DND-41 (cell line): ENCODE measurements at regions not wholly inside any gene's neighbourhood (a gene's known extent, or its start where the extent isn't known, plus 50 kb on each side); places are given as distances from the start of the nearest gene placed in this dataset.

ENCODE experiments used
- ATAC-seq: fragments of 200-7000 bp; cut with Tn5 transposase; 3 replicates; pipeline ENCODE4 v1.9.1; 2021; ENCODE audit warnings: low read depth; ENCODE audit not compliant: insufficient read depth
- DNase-seq: peaks from one replicate; pipeline ENCODE4 v3.0.0-alpha.2; 2020
- H2AFZ ChIP-seq: 2 replicates; pipeline ENCODE4 v1.6.0; 2012; ENCODE audit warnings: low read depth, low read length
- H3K27ac ChIP-seq: 2 replicates; pipeline ENCODE4 v1.5.1; 2012; ENCODE audit warnings: low read length, inconsistent platforms
- H3K27me3 ChIP-seq: fragments of 200-600 bp; sonication (generic); 2 replicates; pipeline ENCODE4 v1.6.0; 2012; ENCODE audit warnings: low read length, mild to moderate bottlenecking, inconsistent platforms; ENCODE audit not compliant: insufficient read depth, poor library complexity
- H3K36me3 ChIP-seq: 2 replicates; pipeline ENCODE4 v1.5.1; 2012; ENCODE audit warnings: low read length, inconsistent platforms; ENCODE audit not compliant: insufficient read depth
- H3K4me1 ChIP-seq: 2 replicates; pipeline ENCODE4 v1.5.1; 2012; ENCODE audit warnings: mild to moderate bottlenecking, low read length; ENCODE audit not compliant: insufficient read depth
- H3K4me2 ChIP-seq: 2 replicates; pipeline ENCODE4 v1.6.0; 2012; ENCODE audit warnings: mild to moderate bottlenecking, moderate library complexity, low read length, inconsistent platforms; ENCODE audit not compliant: insufficient read depth
- H3K4me3 ChIP-seq, 2 experiments: fragments of 200-600 bp in 1 of 2; shearing (Covaris generic) in 1 of 2; 2 replicates each; pipeline ENCODE4 v1.5.1; 2012 to 2016; ENCODE audit warnings: inconsistent platforms in 2 of 2, low read length in 2 of 2, mild to moderate bottlenecking in 2 of 2, low read depth in 1 of 2, moderate library complexity in 1 of 2
- H3K79me2 ChIP-seq: 2 replicates; pipeline ENCODE4 v1.6.0; 2012; ENCODE audit warnings: low read length, inconsistent platforms; ENCODE audit not compliant: insufficient read depth
- H3K9ac ChIP-seq: 2 replicates; pipeline ENCODE4 v1.6.0; 2012; ENCODE audit warnings: low read depth, mild to moderate bottlenecking, inconsistent platforms, low read length, moderate library complexity
- H3K9me3 ChIP-seq: 2 replicates; pipeline ENCODE4 v1.5.1; 2012; ENCODE audit warnings: low read length, moderate library complexity, mild to moderate bottlenecking, inconsistent platforms; ENCODE audit not compliant: insufficient read depth, severe bottlenecking
- H4K20me1 ChIP-seq: 2 replicates; pipeline ENCODE4 v1.6.0; 2012; ENCODE audit warnings: low read length; ENCODE audit not compliant: insufficient read depth
- CTCF ChIP-seq: IDR thresholded peaks from 2 replicates; pipeline ENCODE4 v1.5.1; 2012; ENCODE audit warnings: borderline replicate concordance, low read length, moderate library complexity, mild to moderate bottlenecking; ENCODE audit not compliant: poor library complexity, severe bottlenecking; ENCODE audit errors: extremely low read depth
- EZH2 ChIP-seq: IDR thresholded peaks from 3 replicates; pipeline ENCODE4 v1.6.1; 2012; ENCODE audit warnings: borderline replicate concordance, low read depth, mild to moderate bottlenecking, moderate library complexity, low read length, inconsistent platforms; ENCODE audit not compliant: severe bottlenecking

- H3K36me3 ChIP-seq, result no peaks in the 10 kb centered on the region
- no peaks in the 10 kb centered on the region for H3K79me2 ChIP-seq
- ATAC-seq, result no peak
- no peak overlapping the region for H2AFZ ChIP-seq
- no peak overlapping the region for H3K4me2 ChIP-seq
- H3K4me1 ChIP-seq, result no peaks in the 10 kb centered on the region
- no peak overlapping the region for H3K9ac ChIP-seq
- TF ChIP-seq EZH2, result no peak
- TF ChIP-seq CTCF, result peak; percentile 14
- no peaks in the 10 kb centered on the region for H3K9me3 ChIP-seq
- no peak overlapping the region for H3K4me3 ChIP-seq
- H4K20me1 ChIP-seq, result no peaks in the 10 kb centered on the region
- no peak for DNase-seq
- no peak overlapping the region for H3K27ac ChIP-seq
- H3K27me3 ChIP-seq, result no peaks in the 10 kb centered on the region
Observed at GRCh38 chr21:41669533-41669830, 97.4 kb downstream of the RIPK4 start.

GRCh38 chr21:41668686-41669532 lies 97.9 kb downstream of the RIPK4 start:
- Histone ChIP-seq H3K4me1 (no peaks in the 10 kb centered on the region), H4K20me1 (no peaks in the 10 kb centered on the region), H3K9me3 (no peaks in the 10 kb centered on the region), H3K4me3 (no peak overlapping the region), H3K9ac (no peak overlapping the region), H3K79me2 (no peaks in the 10 kb centered on the region), H3K27me3 (no peaks in the 10 kb centered on the region), H3K4me2 (no peak overlapping the region), H3K27ac (no peak overlapping the region), H3K36me3 (no peaks in the 10 kb centered on the region), H2AFZ (no peak overlapping the region)
- ATAC-seq (no peak), DNase-seq (no peak)
- TF ChIP-seq EZH2 (no peak), CTCF (no peak)

- DNase-seq, result no peak
- Histone ChIP-seq H3K27me3 (no peaks in the 10 kb centered on the region), H3K4me2 (no peak overlapping the region), H2AFZ (no peak overlapping the region), H3K4me1 (no peaks in the 10 kb centered on the region), H3K9ac (no peak overlapping the region), H3K4me3 (no peak overlapping the region), H3K79me2 (no peaks in the 10 kb centered on the region), H4K20me1 (no peaks in the 10 kb centered on the region), H3K36me3 (no peaks in the 10 kb centered on the region), H3K9me3 (no peaks in the 10 kb centered on the region), H3K27ac (no peak overlapping the region)
- TF ChIP-seq EZH2, result no peak
- no peak for TF ChIP-seq CTCF
- no peak for ATAC-seq
Observed at GRCh38 chr21:41668051-41668541, 98.8 kb downstream of the RIPK4 start.
